Neural cell (in vitro differentiated cells): ENCODE measurements at regions not wholly inside any gene's neighbourhood (a gene's known extent, or its start where the extent isn't known, plus 50 kb on each side); places are given as distances from the start of the nearest gene placed in this dataset.

ENCODE experiments used
- H2AFZ ChIP-seq: fragments of 200-600, 300-800 bp; sonication (generic), shearing (Covaris generic); 2 replicates; pipeline ENCODE4 v1.6.0; 2014; ENCODE audit warnings: low read depth, mild to moderate bottlenecking, antibody characterized with exemption, low read length, moderate library complexity
- H3F3A ChIP-seq: fragments of 200-600 bp; shearing (Covaris generic); 2 replicates; pipeline ENCODE4 v1.6.1; 2016; ENCODE audit warnings: mild to moderate bottlenecking, moderate library complexity, mixed read lengths, antibody characterized with exemption, low read length; ENCODE audit not compliant: insufficient read depth, poor library complexity, severe bottlenecking
- H3K27ac ChIP-seq: fragments of 200-600, 300-800 bp; sonication (generic), shearing (Covaris generic); 2 replicates; pipeline ENCODE4 v1.5.1; 2014; ENCODE audit warnings: mild to moderate bottlenecking, low read length, moderate library complexity
- H3K27me3 ChIP-seq: fragments of 300-800, 200-600 bp; sonication (generic), shearing (Covaris generic); 2 replicates; pipeline ENCODE4 v1.6.0; 2014; ENCODE audit warnings: mild to moderate bottlenecking, low read depth, low read length, moderate library complexity; ENCODE audit not compliant: insufficient read depth
- H3K36me3 ChIP-seq: fragments of 300-800, 200-600 bp; sonication (generic), shearing (Covaris generic); 2 replicates; pipeline ENCODE4 v1.5.1; 2014; ENCODE audit warnings: mild to moderate bottlenecking, antibody characterized with exemption, low read length, moderate library complexity; ENCODE audit not compliant: insufficient read depth
- H3K4me2 ChIP-seq: fragments of 300-800, 200-600 bp; sonication (generic), shearing (Covaris generic); 2 replicates; pipeline ENCODE4 v1.6.0; 2014; ENCODE audit warnings: mild to moderate bottlenecking, low read length
- H3K4me3 ChIP-seq: fragments of 300-800, 200-600 bp; sonication (generic), shearing (Covaris generic); 2 replicates; pipeline ENCODE4 v1.5.1; 2014; ENCODE audit warnings: mild to moderate bottlenecking, low read length, moderate library complexity
- H3K79me2 ChIP-seq: fragments of 200-600 bp; shearing (Covaris generic); replicated peaks from 2 replicates; pipeline ENCODE4 v1.6.0; 2014; ENCODE audit warnings: mild to moderate bottlenecking, low read length, moderate library complexity; ENCODE audit not compliant: insufficient read depth
- H3K9ac ChIP-seq: fragments of 300-800, 200-600 bp; sonication (generic), shearing (Covaris generic); 2 replicates; pipeline ENCODE4 v1.6.1; 2016; ENCODE audit warnings: mild to moderate bottlenecking, low read length, mixed read lengths
- H3K9me2 ChIP-seq: fragments of 200-600 bp; shearing (Covaris generic); 2 replicates; pipeline ENCODE4 v1.6.1; 2016; ENCODE audit warnings: mild to moderate bottlenecking, low read length, mixed read lengths; ENCODE audit not compliant: insufficient read depth
- H3K9me3 ChIP-seq: fragments of 200-600, 300-800 bp; sonication (generic), shearing (Covaris generic); 2 replicates; pipeline ENCODE4 v1.6.1; 2016; ENCODE audit warnings: mild to moderate bottlenecking, mixed run types, low read length, moderate library complexity, mixed read lengths
- H4K20me1 ChIP-seq: fragments of 200-600 bp; shearing (Covaris generic); 2 replicates; pipeline ENCODE4 v1.6.1; 2016; ENCODE audit warnings: mild to moderate bottlenecking, mixed run types; ENCODE audit not compliant: insufficient read depth
- EP300 ChIP-seq: fragments of 450-650 bp; conservative IDR thresholded peaks from 2 replicates; pipeline ENCODE4 v1.6.1; 2014; ENCODE audit warnings: antibody characterized with exemption, mild to moderate bottlenecking, moderate library complexity; ENCODE audit not compliant: poor library complexity, severe bottlenecking
- EZH2 ChIP-seq: fragments of 200-600, 300-800 bp; shearing (Covaris generic), sonication (generic); IDR thresholded peaks from 2 replicates; pipeline ENCODE4 v1.6.1; 2014; ENCODE audit warnings: antibody characterized with exemption, low read length, borderline replicate concordance, mild to moderate bottlenecking; ENCODE audit not compliant: insufficient read depth, poor library complexity, severe bottlenecking
- MXI1 ChIP-seq: fragments of 450-650 bp; conservative IDR thresholded peaks from 2 replicates; pipeline ENCODE4 v1.6.1; 2014; ENCODE audit warnings: antibody characterized with exemption, mild to moderate bottlenecking; ENCODE audit not compliant: poor library complexity, severe bottlenecking
- POLR2AphosphoS5 ChIP-seq: IDR thresholded peaks from 2 replicates; pipeline ENCODE4 v1.6.1; 2012
- RAD21 ChIP-seq: fragments of 450-650 bp; conservative IDR thresholded peaks from 2 replicates; pipeline ENCODE4 v1.6.1; 2014; ENCODE audit warnings: antibody characterized with exemption, mild to moderate bottlenecking, moderate library complexity
- SMC3 ChIP-seq: fragments of 450-650 bp; conservative IDR thresholded peaks from 2 replicates; pipeline ENCODE4 v1.6.1; 2014; ENCODE audit warnings: antibody characterized with exemption, mild to moderate bottlenecking, moderate library complexity; ENCODE audit not compliant: poor library complexity
- TAF1 ChIP-seq: IDR thresholded peaks from 2 replicates; pipeline ENCODE4 v1.6.1; 2012; ENCODE audit warnings: low read depth
- TF ChIP-seq, protein P1 (sequence below): fragments of 450-650 bp; IDR thresholded peaks from 2 replicates; pipeline ENCODE4 v1.5.1; 2014; ENCODE audit warnings: antibody characterized with exemption, mild to moderate bottlenecking, moderate library complexity; ENCODE audit not compliant: poor library complexity, severe bottlenecking
- TF ChIP-seq, protein P2 (sequence below): IDR thresholded peaks from 2 replicates; pipeline ENCODE4 v1.6.1; 2012; ENCODE audit warnings: borderline replicate concordance

DNA sequence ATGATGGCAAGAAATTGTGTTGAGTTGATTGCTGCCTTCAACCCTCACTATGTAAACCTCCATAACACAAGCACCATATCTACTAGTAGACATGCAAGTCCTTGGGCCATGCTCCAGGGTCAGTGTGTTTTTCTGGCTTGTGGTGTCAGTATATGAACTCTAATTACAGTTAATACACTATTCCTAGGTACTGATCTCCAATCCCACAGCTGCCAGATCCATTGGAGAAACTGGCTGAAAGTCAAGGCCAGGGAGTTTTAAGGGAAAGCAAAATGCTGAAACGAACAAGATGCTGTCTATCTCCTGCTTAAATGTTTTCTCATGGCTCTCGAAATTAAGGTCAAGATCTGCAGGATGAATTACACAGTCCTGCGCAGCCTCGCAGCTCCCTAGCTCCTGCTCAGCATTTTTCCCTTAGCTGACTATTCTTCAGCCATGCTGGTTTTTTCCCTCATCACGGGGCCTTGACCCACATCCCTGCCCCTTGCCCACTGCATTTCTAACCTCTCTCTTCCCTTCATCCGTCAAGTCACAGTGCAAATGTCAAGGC lies 425.0 kb upstream of the ADAMTS9 start:
- H3F3A ChIP-seq: no peaks in the 10 kb centered on the region
- H2AFZ ChIP-seq: no peak overlapping the region
- H3K79me2 ChIP-seq: no peaks in the 10 kb centered on the region
- no peaks in the 10 kb centered on the region for H3K27me3 ChIP-seq
- TF ChIP-seq EZH2 (no peak), MXI1 (no peak), POLR2AphosphoS5 (no peak), TAF1 (no peak), EP300 (no peak), RAD21 (no peak), SMC3 (no peak)
- TF ChIP-seq, protein P1, sequence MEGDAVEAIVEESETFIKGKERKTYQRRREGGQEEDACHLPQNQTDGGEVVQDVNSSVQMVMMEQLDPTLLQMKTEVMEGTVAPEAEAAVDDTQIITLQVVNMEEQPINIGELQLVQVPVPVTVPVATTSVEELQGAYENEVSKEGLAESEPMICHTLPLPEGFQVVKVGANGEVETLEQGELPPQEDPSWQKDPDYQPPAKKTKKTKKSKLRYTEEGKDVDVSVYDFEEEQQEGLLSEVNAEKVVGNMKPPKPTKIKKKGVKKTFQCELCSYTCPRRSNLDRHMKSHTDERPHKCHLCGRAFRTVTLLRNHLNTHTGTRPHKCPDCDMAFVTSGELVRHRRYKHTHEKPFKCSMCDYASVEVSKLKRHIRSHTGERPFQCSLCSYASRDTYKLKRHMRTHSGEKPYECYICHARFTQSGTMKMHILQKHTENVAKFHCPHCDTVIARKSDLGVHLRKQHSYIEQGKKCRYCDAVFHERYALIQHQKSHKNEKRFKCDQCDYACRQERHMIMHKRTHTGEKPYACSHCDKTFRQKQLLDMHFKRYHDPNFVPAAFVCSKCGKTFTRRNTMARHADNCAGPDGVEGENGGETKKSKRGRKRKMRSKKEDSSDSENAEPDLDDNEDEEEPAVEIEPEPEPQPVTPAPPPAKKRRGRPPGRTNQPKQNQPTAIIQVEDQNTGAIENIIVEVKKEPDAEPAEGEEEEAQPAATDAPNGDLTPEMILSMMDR: no peak
- TF ChIP-seq, protein P2, sequence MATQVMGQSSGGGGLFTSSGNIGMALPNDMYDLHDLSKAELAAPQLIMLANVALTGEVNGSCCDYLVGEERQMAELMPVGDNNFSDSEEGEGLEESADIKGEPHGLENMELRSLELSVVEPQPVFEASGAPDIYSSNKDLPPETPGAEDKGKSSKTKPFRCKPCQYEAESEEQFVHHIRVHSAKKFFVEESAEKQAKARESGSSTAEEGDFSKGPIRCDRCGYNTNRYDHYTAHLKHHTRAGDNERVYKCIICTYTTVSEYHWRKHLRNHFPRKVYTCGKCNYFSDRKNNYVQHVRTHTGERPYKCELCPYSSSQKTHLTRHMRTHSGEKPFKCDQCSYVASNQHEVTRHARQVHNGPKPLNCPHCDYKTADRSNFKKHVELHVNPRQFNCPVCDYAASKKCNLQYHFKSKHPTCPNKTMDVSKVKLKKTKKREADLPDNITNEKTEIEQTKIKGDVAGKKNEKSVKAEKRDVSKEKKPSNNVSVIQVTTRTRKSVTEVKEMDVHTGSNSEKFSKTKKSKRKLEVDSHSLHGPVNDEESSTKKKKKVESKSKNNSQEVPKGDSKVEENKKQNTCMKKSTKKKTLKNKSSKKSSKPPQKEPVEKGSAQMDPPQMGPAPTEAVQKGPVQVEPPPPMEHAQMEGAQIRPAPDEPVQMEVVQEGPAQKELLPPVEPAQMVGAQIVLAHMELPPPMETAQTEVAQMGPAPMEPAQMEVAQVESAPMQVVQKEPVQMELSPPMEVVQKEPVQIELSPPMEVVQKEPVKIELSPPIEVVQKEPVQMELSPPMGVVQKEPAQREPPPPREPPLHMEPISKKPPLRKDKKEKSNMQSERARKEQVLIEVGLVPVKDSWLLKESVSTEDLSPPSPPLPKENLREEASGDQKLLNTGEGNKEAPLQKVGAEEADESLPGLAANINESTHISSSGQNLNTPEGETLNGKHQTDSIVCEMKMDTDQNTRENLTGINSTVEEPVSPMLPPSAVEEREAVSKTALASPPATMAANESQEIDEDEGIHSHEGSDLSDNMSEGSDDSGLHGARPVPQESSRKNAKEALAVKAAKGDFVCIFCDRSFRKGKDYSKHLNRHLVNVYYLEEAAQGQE: no peak
- no peaks in the 10 kb centered on the region for H3K36me3 ChIP-seq
- no peaks in the 10 kb centered on the region for H3K9me2 ChIP-seq
- H3K4me3 ChIP-seq: no peak overlapping the region
- no peaks in the 10 kb centered on the region for H3K9me3 ChIP-seq
- H3K4me2 ChIP-seq: no peak overlapping the region
- no peaks in the 10 kb centered on the region for H4K20me1 ChIP-seq
- no peak overlapping the region for H3K9ac ChIP-seq
- H3K27ac ChIP-seq: no peak overlapping the region

DNA sequence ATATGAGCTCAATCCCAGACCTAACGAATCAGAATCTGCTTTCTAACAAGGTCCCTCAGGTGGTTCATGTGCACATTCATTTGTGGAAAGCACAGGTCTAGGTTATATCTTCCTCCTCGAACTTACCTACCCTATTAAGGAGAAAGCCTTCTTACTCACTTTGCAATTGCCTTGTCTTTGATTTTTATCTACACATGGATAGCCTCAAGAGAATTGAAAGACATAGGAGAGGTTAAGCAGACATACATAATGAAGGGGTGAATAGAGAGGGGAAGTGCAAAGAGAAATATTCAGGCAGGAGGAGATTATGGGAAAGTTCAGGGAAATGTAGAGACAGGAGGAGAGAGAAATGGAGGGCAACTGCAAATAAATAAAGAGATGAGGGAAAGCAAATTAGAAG lies 422.9 kb upstream of the ADAMTS9 start:
- Histone ChIP-seq H2AFZ (no peak overlapping the region), H3K36me3 (no peaks in the 10 kb centered on the region), H3K9me2 (no peaks in the 10 kb centered on the region), H3K4me3 (no peak overlapping the region), H3F3A (no peaks in the 10 kb centered on the region), H3K9me3 (no peaks in the 10 kb centered on the region), H3K79me2 (no peaks in the 10 kb centered on the region), H3K27ac (no peak overlapping the region), H3K4me2 (no peak overlapping the region), H3K9ac (no peak overlapping the region), H3K27me3 (no peaks in the 10 kb centered on the region), H4K20me1 (no peaks in the 10 kb centered on the region)
- TF ChIP-seq SMC3 (no peak), RAD21 (no peak), EP300 (no peak), POLR2AphosphoS5 (no peak), EZH2 (no peak), MXI1 (no peak), TAF1 (no peak)
- TF ChIP-seq, protein P2: no peak
- TF ChIP-seq, protein P1: no peak
